ENCODE measurements at regions not wholly inside any gene's neighbourhood (a gene's known extent, or its start where the extent isn't known, plus 50 kb on each side); places are given as distances from the start of the nearest gene placed in this dataset.

DNA sequence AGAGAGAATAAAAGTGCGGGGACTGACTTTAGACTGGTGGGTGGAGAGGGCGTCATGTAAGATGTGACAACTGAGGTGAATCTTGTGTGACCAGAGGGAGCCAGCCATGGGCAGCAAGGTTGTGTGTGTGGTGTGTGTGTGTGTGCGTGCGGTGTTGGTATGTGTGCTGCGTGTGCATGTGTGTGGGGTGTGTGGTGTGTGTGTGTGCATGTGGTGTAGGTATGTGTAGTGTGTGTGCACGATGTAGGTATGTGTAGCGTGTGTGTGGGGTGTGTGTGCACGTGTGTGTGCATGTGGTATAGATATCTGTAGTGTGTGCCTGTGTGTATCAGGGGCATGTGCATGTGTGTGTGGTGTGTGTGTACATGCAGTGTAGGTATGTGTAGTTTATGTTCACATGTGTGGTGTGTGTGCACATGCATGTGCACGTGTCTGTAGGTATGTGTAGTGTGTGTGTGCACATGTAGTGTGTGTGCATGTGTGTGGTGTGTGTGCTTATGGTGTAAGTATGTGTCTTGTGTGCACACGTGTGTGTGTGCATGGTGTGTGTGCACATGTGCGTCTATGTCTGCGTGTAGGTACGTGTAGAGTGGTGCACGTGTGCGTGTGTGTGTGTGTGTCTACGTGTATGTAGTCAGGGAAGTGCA, 312.3 kb upstream of the MKI67 start:
- Histone ChIP-seq H3K4me2 (ENCODE audit: insufficient read depth, low read length, poor library complexity, severe bottlenecking) (no peak overlapping the region), H4K8ac (ENCODE audit: low read depth, low read length) (peak overlapping the region; percentile 33), H3K14ac (ENCODE audit: low read length) (peak overlapping the region; percentile 87), H3K18ac (ENCODE audit: low read length) (no peak overlapping the region), H2BK15ac (ENCODE audit: low read length) (no peak overlapping the region), H3K27ac (replicated peaks; ENCODE audit: low read length) (no peak overlapping the region), H3K4ac (ENCODE audit: low read length) (no peak overlapping the region), H2BK12ac (ENCODE audit: low read length) (no peak overlapping the region), H3K4me3 (ENCODE audit: low read length in 2 of 2) (peak overlapping the region in 1 of 2 donors; percentile 0), H3K9ac (ENCODE audit: low read depth, low read length, poor library complexity) (peak overlapping the region; percentile 71), H3K79me1 (ENCODE audit: low read depth, low read length) (no peaks in the 10 kb centered on the region), H3K27me3 (ENCODE audit: control insufficient read depth in 3 of 3, insufficient read depth in 3 of 3, low read depth in 1 of 3, low read length in 3 of 3) (no peaks in the 10 kb centered on the region), H3K23ac (ENCODE audit: low read depth, low read length, poor library complexity) (no peak overlapping the region), H3K9me3 (replicated peaks in 1 of 2; ENCODE audit: control insufficient read depth in 2 of 2, insufficient read depth in 1 of 2, low read depth in 1 of 2, low read length in 2 of 2) (no peaks in the 10 kb centered on the region), H3K4me1 (ENCODE audit: control insufficient read depth in 2 of 2, insufficient read depth in 1 of 2, low read depth in 1 of 2, low read length in 2 of 2) (peaks cover 0 to 9% of the 10 kb centered on the region in 2 donors), H2BK120ac (ENCODE audit: low read depth, low read length) (no peak overlapping the region), H3K36me3 (replicated peaks in 1 of 2; ENCODE audit: control insufficient read depth in 2 of 2, insufficient read depth in 2 of 2, low read length in 2 of 2) (no peaks in the 10 kb centered on the region), H2AFZ (ENCODE audit: low read length) (no peak overlapping the region), H4K91ac (ENCODE audit: low read depth, low read length, poor library complexity) (no peak overlapping the region), H2BK5ac (ENCODE audit: low read length) (no peak overlapping the region), H2AK5ac (ENCODE audit: low read depth, low read length) (no peak overlapping the region)
- no peak for DNase-seq (ENCODE audit: low spot score)
- WGBS, 2 donors (ENCODE audit: extremely low coverage in 2 of 2, insufficient read length in 2 of 2, insufficient replicate concordance in 1 of 2) = 100% methylated on average over 3 of the region's 16 CpGs; no CpG with 5 or more reads in 1 of the 2 donors

GRCh38 chr10:128440513-128441160, 314.4 kb upstream of the MKI67 start:
- no CpG with 5 or more reads among the region's 11 CpGs for WGBS, 2 donors (ENCODE audit: extremely low coverage in 2 of 2, insufficient read length in 2 of 2, insufficient replicate concordance in 1 of 2)
- DNase-seq (ENCODE audit: low spot score) = no peak
- no peak overlapping the region for H2BK120ac ChIP-seq (ENCODE audit: low read depth, low read length)

DNA sequence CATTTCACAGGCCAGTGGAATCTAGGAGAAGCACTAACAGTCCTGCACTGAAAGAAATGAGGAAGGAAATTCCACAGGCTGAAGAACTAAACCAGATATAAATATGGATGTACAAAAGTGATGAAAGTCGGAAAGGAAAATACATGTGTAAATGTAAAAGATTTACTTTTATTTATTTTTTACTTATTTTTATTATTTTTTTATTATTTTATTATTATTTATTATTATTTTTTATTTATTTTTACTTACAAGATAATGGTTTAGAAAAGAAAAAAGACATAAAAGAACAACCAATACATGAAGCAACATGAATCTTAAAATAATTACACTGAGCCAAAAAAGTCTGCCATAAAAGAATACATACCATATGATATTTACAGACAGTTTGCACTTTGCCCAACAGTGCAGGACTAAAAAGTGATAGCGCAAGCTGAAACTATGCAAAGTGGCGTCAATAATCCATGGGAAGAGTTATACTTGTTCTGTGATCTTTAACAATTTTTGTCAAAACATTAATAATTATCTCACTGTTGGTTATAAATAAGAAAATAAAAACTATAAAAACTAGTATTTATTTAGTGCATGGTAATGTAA, 317.8 kb upstream of the MKI67 start:
- Histone ChIP-seq H3K18ac (ENCODE audit: low read length) (no peak overlapping the region), H3K9me3 (replicated peaks in 1 of 2; ENCODE audit: control insufficient read depth in 2 of 2, insufficient read depth in 1 of 2, low read depth in 1 of 2, low read length in 2 of 2) (no peaks in the 10 kb centered on the region), H3K4me2 (ENCODE audit: insufficient read depth, low read length, poor library complexity, severe bottlenecking) (no peak overlapping the region), H3K79me1 (ENCODE audit: low read depth, low read length) (no peaks in the 10 kb centered on the region), H2BK5ac (ENCODE audit: low read length) (no peak overlapping the region), H3K23ac (ENCODE audit: low read depth, low read length, poor library complexity) (no peak overlapping the region), H4K8ac (ENCODE audit: low read depth, low read length) (no peak overlapping the region), H4K91ac (ENCODE audit: low read depth, low read length, poor library complexity) (no peak overlapping the region), H3K14ac (ENCODE audit: low read length) (no peak overlapping the region), H3K27me3 (ENCODE audit: control insufficient read depth in 3 of 3, insufficient read depth in 3 of 3, low read depth in 1 of 3, low read length in 3 of 3) (no peaks in the 10 kb centered on the region), H2AFZ (ENCODE audit: low read length) (no peak overlapping the region), H2BK15ac (ENCODE audit: low read length) (no peak overlapping the region), H3K4me1 (ENCODE audit: control insufficient read depth in 2 of 2, insufficient read depth in 1 of 2, low read depth in 1 of 2, low read length in 2 of 2) (peaks cover 0 to 2% of the 10 kb centered on the region in 2 donors), H2BK120ac (ENCODE audit: low read depth, low read length) (no peak overlapping the region), H3K4me3 (ENCODE audit: low read length in 2 of 2) (no peak overlapping the region), H3K9ac (ENCODE audit: low read depth, low read length, poor library complexity) (no peak overlapping the region), H3K27ac (replicated peaks; ENCODE audit: low read length) (no peak overlapping the region), H2AK5ac (ENCODE audit: low read depth, low read length) (no peak overlapping the region), H2BK12ac (ENCODE audit: low read length) (no peak overlapping the region), H3K4ac (ENCODE audit: low read length) (no peak overlapping the region), H3K36me3 (replicated peaks in 1 of 2; ENCODE audit: control insufficient read depth in 2 of 2, insufficient read depth in 2 of 2, low read length in 2 of 2) (no peaks in the 10 kb centered on the region)
- WGBS, 2 donors (ENCODE audit: extremely low coverage in 2 of 2, insufficient read length in 2 of 2, insufficient replicate concordance in 1 of 2) = no CpG with 5 or more reads among the region's 3 CpGs
- no peak for DNase-seq (ENCODE audit: low spot score)

More at GRCh38 chr10:128440513-128441160, 314.4 kb upstream of the MKI67 start:
- H4K8ac ChIP-seq (ENCODE audit: low read depth, low read length) = no peak overlapping the region
- H3K4me3 ChIP-seq (ENCODE audit: low read length in 2 of 2) = no peak overlapping the region
- H3K4ac ChIP-seq (ENCODE audit: low read length) = no peak overlapping the region
- no peak overlapping the region for H4K91ac ChIP-seq (ENCODE audit: low read depth, low read length, poor library complexity)
- no peak overlapping the region for H3K14ac ChIP-seq (ENCODE audit: low read length)
- H3K9ac ChIP-seq (ENCODE audit: low read depth, low read length, poor library complexity) = no peak overlapping the region
- no peak overlapping the region for H3K27ac ChIP-seq (replicated peaks; ENCODE audit: low read length)
- no peaks in the 10 kb centered on the region for H3K79me1 ChIP-seq (ENCODE audit: low read depth, low read length)
- H3K4me2 ChIP-seq (ENCODE audit: insufficient read depth, low read length, poor library complexity, severe bottlenecking) = no peak overlapping the region
- H3K9me3 ChIP-seq (replicated peaks in 1 of 2; ENCODE audit: control insufficient read depth in 2 of 2, insufficient read depth in 1 of 2, low read depth in 1 of 2, low read length in 2 of 2) = no peaks in the 10 kb centered on the region
- no peak overlapping the region for H2BK15ac ChIP-seq (ENCODE audit: low read length)
- no peak overlapping the region for H2AFZ ChIP-seq (ENCODE audit: low read length)
- H3K18ac ChIP-seq (ENCODE audit: low read length) = no peak overlapping the region
- no peak overlapping the region for H2AK5ac ChIP-seq (ENCODE audit: low read depth, low read length)
- H2BK5ac ChIP-seq (ENCODE audit: low read length) = no peak overlapping the region
- H2BK12ac ChIP-seq (ENCODE audit: low read length) = no peak overlapping the region
- no peaks in the 10 kb centered on the region for H3K27me3 ChIP-seq (ENCODE audit: control insufficient read depth in 3 of 3, insufficient read depth in 3 of 3, low read depth in 1 of 3, low read length in 3 of 3)
- H3K36me3 ChIP-seq (replicated peaks in 1 of 2; ENCODE audit: control insufficient read depth in 2 of 2, insufficient read depth in 2 of 2, low read length in 2 of 2) = no peaks in the 10 kb centered on the region
- peaks cover 0 to 4% of the 10 kb centered on the region in 2 donors for H3K4me1 ChIP-seq (ENCODE audit: control insufficient read depth in 2 of 2, insufficient read depth in 1 of 2, low read depth in 1 of 2, low read length in 2 of 2)
- peak overlapping the region; percentile 39 for H3K23ac ChIP-seq (ENCODE audit: low read depth, low read length, poor library complexity)

DNA sequence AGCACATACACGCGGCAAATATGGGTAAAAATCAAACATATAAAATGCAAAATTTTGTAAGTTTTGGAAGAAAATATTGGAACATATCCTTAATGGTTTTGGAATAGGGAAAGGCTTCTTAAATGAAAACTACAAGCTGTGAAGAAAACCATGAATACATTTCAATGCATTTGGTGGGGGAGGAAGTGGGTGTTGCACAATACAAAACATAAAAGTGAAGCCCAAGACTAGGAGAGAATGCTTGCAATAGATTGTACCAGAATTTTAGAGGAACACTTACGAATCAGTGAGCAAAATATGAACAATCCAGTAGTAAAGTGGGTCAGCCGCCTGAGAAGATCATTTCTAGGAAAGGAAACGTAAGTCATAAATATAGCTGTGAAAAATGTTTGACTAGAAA, 322.6 kb upstream of the MKI67 start:
- no peaks in the 10 kb centered on the region for H3K9me3 ChIP-seq (replicated peaks in 1 of 2; ENCODE audit: control insufficient read depth in 2 of 2, insufficient read depth in 1 of 2, low read depth in 1 of 2, low read length in 2 of 2)
- no CpG with 5 or more reads among the region's 5 CpGs for WGBS, 2 donors (ENCODE audit: extremely low coverage in 2 of 2, insufficient read length in 2 of 2, insufficient replicate concordance in 1 of 2)
- no peak overlapping the region for H2BK12ac ChIP-seq (ENCODE audit: low read length)
- no peak overlapping the region for H2AFZ ChIP-seq (ENCODE audit: low read length)
- no peak overlapping the region for H2AK5ac ChIP-seq (ENCODE audit: low read depth, low read length)
- no peaks in the 10 kb centered on the region for H3K4me1 ChIP-seq (ENCODE audit: control insufficient read depth in 2 of 2, insufficient read depth in 1 of 2, low read depth in 1 of 2, low read length in 2 of 2)
- no peak overlapping the region for H2BK15ac ChIP-seq (ENCODE audit: low read length)
- no peaks in the 10 kb centered on the region for H3K36me3 ChIP-seq (replicated peaks in 1 of 2; ENCODE audit: control insufficient read depth in 2 of 2, insufficient read depth in 2 of 2, low read length in 2 of 2)
- H3K27me3 ChIP-seq (ENCODE audit: control insufficient read depth in 3 of 3, insufficient read depth in 3 of 3, low read depth in 1 of 3, low read length in 3 of 3) = no peaks in the 10 kb centered on the region
- H3K23ac ChIP-seq (ENCODE audit: low read depth, low read length, poor library complexity) = no peak overlapping the region
- no peak overlapping the region for H3K4me3 ChIP-seq (ENCODE audit: low read length in 2 of 2)
- no peak overlapping the region for H3K18ac ChIP-seq (ENCODE audit: low read length)
- H3K9ac ChIP-seq (ENCODE audit: low read depth, low read length, poor library complexity) = no peak overlapping the region
- H3K4me2 ChIP-seq (ENCODE audit: insufficient read depth, low read length, poor library complexity, severe bottlenecking) = no peak overlapping the region
- DNase-seq (ENCODE audit: low spot score) = no peak
- no peak overlapping the region for H4K8ac ChIP-seq (ENCODE audit: low read depth, low read length)
- no peak overlapping the region for H2BK5ac ChIP-seq (ENCODE audit: low read length)
- H2BK120ac ChIP-seq (ENCODE audit: low read depth, low read length) = no peak overlapping the region
- H3K14ac ChIP-seq (ENCODE audit: low read length) = no peak overlapping the region
- no peaks in the 10 kb centered on the region for H3K79me1 ChIP-seq (ENCODE audit: low read depth, low read length)
- no peak overlapping the region for H4K91ac ChIP-seq (ENCODE audit: low read depth, low read length, poor library complexity)
- no peak overlapping the region for H3K4ac ChIP-seq (ENCODE audit: low read length)
- no peak overlapping the region for H3K27ac ChIP-seq (replicated peaks; ENCODE audit: low read length)

Measured in neuronal stem cell (in vitro differentiated cells).